Motor neuron (in vitro differentiated cells): ENCODE measurements at regions not wholly inside any gene's neighbourhood (a gene's known extent, or its start where the extent isn't known, plus 50 kb on each side); places are given as distances from the start of the nearest gene placed in this dataset.

Experiments
- ATAC-seq, 8 experiments: fragments of 200-7000 bp; cut with Tn5 transposase; replicated peaks in 6 of 8; 2 replicates each; pipeline ENCODE4 v1.8.0; 2021; ENCODE audit warnings: mild to moderate bottlenecking in 8 of 8, moderate library complexity in 8 of 8
- H3K27ac ChIP-seq, 2 donors: fragments of 250-450 bp; sonication (Bioruptor Pico); 2 replicates each; pipeline ENCODE4 v1.9.0; 2021; ENCODE audit warnings: antibody characterized with exemption in 2 of 2, mild to moderate bottlenecking in 2 of 2, moderate library complexity in 1 of 2
- H3K4me1 ChIP-seq, 2 donors: fragments of 250-450 bp; sonication (Bioruptor Pico); replicated peaks in 1 of 2; 2 replicates each; pipeline ENCODE4 v1.6.1; 2021; ENCODE audit warnings: antibody characterized with exemption in 2 of 2, mild to moderate bottlenecking in 2 of 2, moderate library complexity in 1 of 2
- H3K4me3 ChIP-seq, 5 donors: fragments of 250-450 bp; sonication (Bioruptor Pico); 2 replicates each; pipeline ENCODE4 v1.9.0; 2021; ENCODE audit warnings: antibody characterized with exemption in 5 of 5, mild to moderate bottlenecking in 5 of 5, moderate library complexity in 4 of 5
- WGBS, 10 experiments: fragments of 450-650 bp; shearing (Covaris generic); methylation state at CpG; one replicate each; pipeline ENCODE4 v1.0.0; 2022; 5-methylcytosine and 5-hydroxymethylcytosine counted together
- in situ Hi-C, 9 experiments: fragments of 400-800 bp; cut with MboI; loops; one replicate each; pipeline ENCODE4 v1.15.0; 2021; ENCODE audit warnings: low sequenced_read_pairs in 9 of 9, low pct_unique_long_range_greater_than_20kb in 2 of 9; ENCODE audit not compliant: unreplicated experiment in 9 of 9

DNA sequence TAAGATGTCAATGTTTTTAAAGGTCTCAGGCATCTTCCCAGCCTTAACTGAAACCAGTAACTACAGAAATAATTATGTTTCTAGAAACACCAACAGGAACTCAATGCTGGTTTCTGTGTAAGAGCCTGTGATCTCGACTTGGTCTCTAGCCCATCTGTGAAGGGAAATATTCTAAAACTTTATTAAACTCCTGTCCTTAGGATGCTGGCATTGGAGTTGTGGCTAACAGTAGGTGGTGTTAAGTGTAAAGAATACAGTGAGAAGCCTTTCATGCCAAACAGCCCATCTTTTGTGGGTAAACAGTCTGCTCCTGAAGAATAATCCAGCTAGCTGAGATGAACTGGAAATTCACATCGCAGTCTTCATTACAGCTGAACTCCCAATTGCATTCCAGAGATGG lies 133.2 kb downstream of the ADAMTS15 start:
- peaks cover 24 to 25% of the 10 kb centered on the region in 2 donors for H3K4me1 ChIP-seq
- no peak for ATAC-seq
- 60 to 100% (median 90%) methylated on average over 1 to 2 of the region's 2 CpGs; no CpG with 5 or more reads in 3 of the 10 experiments for WGBS, 10 experiments
- no peak overlapping the region for H3K4me3 ChIP-seq
- no peak overlapping the region for H3K27ac ChIP-seq
- in situ Hi-C loops, result no loop called here

DNA sequence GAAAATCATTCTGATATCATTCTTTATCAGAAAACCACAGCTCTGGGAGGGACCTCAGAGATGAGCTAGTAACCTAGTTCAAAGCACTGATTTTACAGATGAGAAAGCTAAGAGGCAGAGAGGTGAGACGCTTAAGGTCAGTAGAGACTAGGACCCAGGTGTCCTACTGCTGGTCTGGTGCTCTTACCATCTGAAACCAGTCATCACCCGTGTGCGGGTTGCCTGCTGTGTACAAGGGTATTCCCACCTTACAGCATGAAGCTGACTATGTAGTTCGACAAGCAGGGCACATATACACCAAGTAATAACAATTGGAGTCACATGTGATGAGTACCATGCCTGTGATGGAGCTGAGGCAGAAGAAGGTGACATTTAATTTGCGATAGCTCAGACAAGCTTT lies 133.7 kb downstream of the ADAMTS15 start:
- no peak overlapping the region for H3K4me3 ChIP-seq
- 88 to 100% (median 95%) methylated on average over 1 to 5 of the region's 5 CpGs; no CpG with 5 or more reads in 3 of the 10 experiments for WGBS, 10 experiments
- peaks cover 24 to 25% of the 10 kb centered on the region in 2 donors for H3K4me1 ChIP-seq
- in situ Hi-C loops, result no loop called here
- ATAC-seq, result no peak
- no peak overlapping the region for H3K27ac ChIP-seq

DNA sequence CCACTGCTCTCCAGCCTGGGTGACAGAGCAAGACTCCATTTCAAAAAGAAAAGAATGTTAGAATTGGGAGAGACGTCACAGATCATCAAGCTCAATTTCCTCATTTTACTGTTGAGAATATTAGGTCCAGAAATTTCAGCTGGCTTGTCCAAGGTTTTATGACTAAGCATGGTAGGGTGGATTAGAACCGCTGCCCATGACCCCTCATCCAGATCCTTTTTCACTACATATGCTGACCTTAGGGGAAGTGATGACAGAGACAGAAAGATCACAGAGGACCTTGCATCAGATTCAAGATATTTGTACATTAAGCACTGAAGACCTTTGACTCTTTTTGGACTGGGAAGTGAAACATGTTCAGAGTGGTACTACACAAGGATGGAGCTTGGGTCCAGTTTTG lies 134.5 kb downstream of the ADAMTS15 start:
- peaks cover 24 to 25% of the 10 kb centered on the region in 2 donors for H3K4me1 ChIP-seq
- 92 to 100% (median 100%) methylated on average over 1 to 2 of the region's 2 CpGs; no CpG with 5 or more reads in 4 of the 10 experiments for WGBS, 10 experiments
- no peak overlapping the region for H3K27ac ChIP-seq
- H3K4me3 ChIP-seq, result no peak overlapping the region
- in situ Hi-C loops, result no loop called here
- ATAC-seq, result no peak

DNA sequence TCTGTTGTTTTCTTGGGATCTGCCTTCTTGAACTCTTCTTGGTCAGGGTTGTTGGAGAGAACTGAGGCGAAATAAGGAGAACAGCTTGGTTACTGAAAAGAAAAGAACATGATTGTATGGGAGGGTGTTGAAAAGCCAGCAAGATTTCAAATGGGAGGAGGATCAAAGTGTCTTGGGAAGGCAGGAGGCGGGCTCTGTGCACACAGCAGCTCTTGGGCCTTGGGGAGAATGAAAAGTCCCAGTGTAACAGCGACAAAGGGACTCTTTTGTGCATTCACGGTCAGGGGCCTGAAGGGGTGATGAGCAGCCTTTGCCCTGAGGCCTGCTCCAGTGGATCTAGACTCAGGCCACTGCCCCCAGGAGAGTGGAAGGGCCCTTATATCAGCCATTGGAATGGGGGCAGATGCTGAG lies 135.4 kb downstream of the ADAMTS15 start:
- Histone ChIP-seq H3K4me3 (no peak overlapping the region), H3K4me1 (peaks cover 24 to 25% of the 10 kb centered on the region in 2 donors), H3K27ac (no peak overlapping the region)
- WGBS, 10 experiments, result 31 to 100% (median 80%) methylated on average over 1 to 4 of the region's 4 CpGs; no CpG with 5 or more reads in 1 of the 10 experiments
- ATAC-seq, result peak in 5 of 8 experiments; percentile 35 to 57 (median 38)
- in situ Hi-C loops, result no loop called here

DNA sequence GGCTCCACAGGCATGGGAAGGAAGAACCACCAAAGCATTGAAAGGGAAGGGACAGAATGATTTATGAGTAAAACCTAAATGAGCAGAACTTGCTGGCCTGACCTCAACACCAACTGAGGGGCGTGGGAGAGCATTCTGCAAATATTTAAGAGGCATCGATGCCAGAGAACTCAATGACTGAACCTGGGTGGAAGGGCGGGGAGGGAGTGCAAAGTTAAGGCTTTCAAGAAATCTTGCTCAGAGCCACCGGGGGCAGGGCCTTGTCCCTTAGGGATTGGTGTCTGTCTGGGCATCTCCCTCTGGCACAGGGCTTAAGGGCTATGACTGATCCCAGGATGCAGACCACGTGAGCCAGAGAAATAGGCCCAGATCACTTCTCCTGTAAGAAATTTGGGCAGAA lies 137.1 kb downstream of the ADAMTS15 start:
- WGBS, 10 experiments, result 8 to 73% (median 21%) methylated on average over 1 to 4 of the region's 5 CpGs; no CpG with 5 or more reads in 4 of the 10 experiments
- H3K4me1 ChIP-seq, result peaks cover 19 to 21% of the 10 kb centered on the region in 2 donors
- no peak overlapping the region for H3K27ac ChIP-seq
- ATAC-seq, result peak in 2 of 8 experiments; percentile 70 to 82
- no peak overlapping the region for H3K4me3 ChIP-seq
- in situ Hi-C loops, result no loop called here

DNA sequence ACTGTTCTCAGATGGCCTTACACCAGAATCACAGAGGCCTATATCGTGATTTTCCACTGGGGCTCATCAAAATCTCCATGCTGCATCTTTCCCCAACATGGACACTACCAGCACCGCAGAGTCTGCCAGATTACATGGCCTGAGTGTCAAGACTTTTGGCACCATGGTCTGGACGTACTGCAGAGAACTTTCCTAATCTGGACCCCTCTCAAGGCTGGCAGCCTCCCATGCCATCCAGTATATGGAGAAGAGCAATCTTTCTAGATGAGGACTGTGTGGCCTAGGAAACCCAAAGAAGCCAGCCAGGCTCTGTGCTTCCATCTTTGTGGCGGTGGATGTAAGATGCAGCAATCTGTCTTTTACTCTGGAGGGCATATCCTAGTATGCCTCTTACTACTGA lies 139.2 kb downstream of the ADAMTS15 start:
- in situ Hi-C loops, result no loop called here
- ATAC-seq, result no peak
- H3K4me3 ChIP-seq, result no peak overlapping the region
- WGBS, 10 experiments, result 50 to 100% (median 77%) methylated on average over 1 to 4 of the region's 4 CpGs; no CpG with 5 or more reads in 2 of the 10 experiments
- peaks cover 7% of the 10 kb centered on the region in 2 donors for H3K4me1 ChIP-seq
- no peak overlapping the region for H3K27ac ChIP-seq

DNA sequence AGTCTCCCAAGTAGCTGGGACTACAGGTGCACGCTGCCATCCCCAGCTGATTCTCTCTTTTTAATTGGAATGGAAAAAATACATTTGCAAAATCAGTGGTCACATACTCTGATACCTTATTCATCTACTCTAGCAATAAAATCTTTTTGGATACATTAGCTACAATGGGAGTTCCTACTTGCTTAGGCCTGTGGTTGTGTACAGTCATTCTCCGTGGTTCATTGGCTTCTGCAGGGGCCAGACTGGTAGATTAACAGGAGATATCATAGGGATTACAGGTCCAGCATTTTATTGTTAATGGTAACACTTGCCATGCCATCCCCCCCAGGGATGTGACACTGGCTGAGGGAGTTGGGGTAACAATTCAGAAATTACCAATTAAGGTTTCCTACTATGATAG lies 140.0 kb downstream of the ADAMTS15 start:
- in situ Hi-C loops, result no loop called here
- Histone ChIP-seq H3K27ac (no peak overlapping the region), H3K4me1 (peaks cover 7% of the 10 kb centered on the region in 2 donors), H3K4me3 (no peak overlapping the region)
- WGBS, 10 experiments, result 67 to 100% (median 100%) methylated on average over 1 to 2 of the region's 2 CpGs; no CpG with 5 or more reads in 3 of the 10 experiments
- no peak for ATAC-seq

DNA sequence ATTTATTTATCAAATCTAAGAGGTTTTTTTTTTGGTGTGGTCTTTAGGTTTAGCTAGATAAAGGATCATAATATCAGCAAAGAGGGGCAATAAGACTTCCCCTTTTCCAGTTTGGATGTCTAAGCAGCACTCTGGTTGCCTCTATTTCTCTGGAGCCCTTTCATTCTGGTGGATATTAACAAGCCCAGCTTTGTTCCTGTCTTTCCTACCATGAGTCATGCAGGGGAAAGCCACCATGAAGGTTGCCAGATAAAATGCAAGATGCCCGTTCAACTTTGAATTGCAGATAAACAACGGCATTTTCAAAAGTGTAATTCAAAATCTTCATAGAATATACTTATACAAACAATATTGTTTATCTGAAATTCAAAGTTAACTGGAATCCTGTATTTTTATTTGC lies 143.6 kb downstream of the ADAMTS15 start:
- WGBS, 10 experiments, result 0 to 100% (median 49%) methylated on average over 1 to 2 of the region's 2 CpGs; no CpG with 5 or more reads in 3 of the 10 experiments

DNA sequence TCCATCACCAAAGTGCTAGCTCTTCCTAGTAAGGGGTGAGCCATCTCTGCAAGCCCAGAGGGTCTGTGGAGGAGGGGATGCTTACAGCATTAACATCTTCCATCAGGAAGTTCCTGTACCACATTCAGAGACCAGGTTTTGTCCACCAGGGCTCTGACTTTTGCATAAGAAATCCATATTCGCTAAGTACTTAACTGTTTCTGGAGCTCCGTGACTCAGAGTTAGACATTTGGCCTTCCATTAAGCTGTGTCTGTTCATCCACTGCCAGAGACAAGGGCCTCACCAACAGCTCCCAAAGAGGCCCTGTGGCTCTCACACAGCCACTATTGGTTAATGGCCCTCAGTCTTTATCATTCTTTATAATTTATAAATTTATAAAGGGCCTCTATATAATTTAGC lies 144.6 kb downstream of the ADAMTS15 start:
- 8 to 100% (median 92%) methylated on average over 1 to 2 of the region's 2 CpGs; no CpG with 5 or more reads in 4 of the 10 experiments for WGBS, 10 experiments
- peak in 3 of 8 experiments; percentile 77 to 78 (median 77) for ATAC-seq
- no peak overlapping the region for H3K4me3 ChIP-seq
- in situ Hi-C loops, result no loop called here
- H3K4me1 ChIP-seq, result no peaks in the 10 kb centered on the region
- H3K27ac ChIP-seq, result no peak overlapping the region

More for the DNA sequence above, 143.6 kb downstream of the ADAMTS15 start:
- no peaks in the 10 kb centered on the region for H3K4me1 ChIP-seq
- in situ Hi-C loops, result no loop called here
- no peak overlapping the region for H3K4me3 ChIP-seq
- ATAC-seq, result peak in 1 of 8 experiments; percentile 16
- H3K27ac ChIP-seq, result no peak overlapping the region

DNA sequence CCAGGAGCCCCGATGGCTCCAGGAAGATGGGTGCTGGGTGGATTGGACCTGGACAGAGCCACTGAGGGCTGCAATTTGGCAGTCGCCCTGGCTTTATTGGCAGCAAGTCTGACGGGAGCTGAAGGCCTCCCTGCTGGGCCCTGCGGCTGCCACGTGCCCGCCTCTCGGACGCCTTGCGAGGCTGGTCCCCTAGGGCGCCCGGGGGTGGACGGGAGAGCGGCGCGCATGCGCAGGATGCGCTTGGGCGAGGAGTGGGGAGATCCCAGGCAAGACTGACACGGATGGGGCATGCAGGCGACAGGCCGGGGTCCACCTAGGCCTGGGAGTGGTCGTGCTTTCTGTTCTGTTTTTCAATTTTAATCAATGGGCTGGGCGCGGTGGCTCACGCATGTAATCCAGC lies 150.0 kb downstream of the ADAMTS15 start:
- WGBS, 10 experiments, result 74 to 100% (median 93%) methylated on average over 1 to 16 of the region's 25 CpGs; no CpG with 5 or more reads in 5 of the 10 experiments
- Histone ChIP-seq H3K27ac (no peak overlapping the region), H3K4me1 (peaks cover 9 to 14% of the 10 kb centered on the region in 2 donors), H3K4me3 (no peak overlapping the region)
- in situ Hi-C loops, result no loop called here
- no peak for ATAC-seq

DNA sequence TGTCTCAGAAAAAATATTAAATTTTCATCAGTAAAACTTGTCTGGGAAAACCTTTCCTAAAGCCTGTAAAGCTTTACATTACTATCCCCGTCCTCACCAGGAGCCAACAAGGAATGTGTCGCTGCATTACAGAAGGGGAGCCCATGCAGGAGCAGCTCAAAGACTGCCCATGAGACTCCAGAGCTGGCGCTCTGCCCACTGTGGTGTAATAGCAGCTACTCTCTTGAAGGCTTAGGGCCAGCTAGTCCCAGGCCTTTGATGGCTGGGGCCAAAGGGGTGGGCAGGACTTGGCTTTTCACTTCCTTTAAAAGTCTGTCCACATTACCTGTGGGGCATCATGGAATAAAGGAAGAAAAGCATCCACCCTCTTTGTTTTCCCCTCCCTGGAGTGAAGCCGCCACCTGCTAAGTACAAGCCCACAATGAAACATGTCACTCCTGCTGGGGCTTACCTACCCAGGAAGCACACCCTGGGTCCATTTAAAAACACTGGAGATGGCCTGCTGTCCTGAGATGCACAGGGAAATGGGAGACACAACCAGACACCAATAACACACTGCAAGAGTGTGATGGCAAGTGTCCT lies 150.7 kb downstream of the ADAMTS15 start:
- in situ Hi-C loops, result no loop called here
- 73 to 90% (median 83%) methylated on average over 2 to 4 of the region's 4 CpGs; no CpG with 5 or more reads in 5 of the 10 experiments for WGBS, 10 experiments
- H3K4me1 ChIP-seq, result peaks cover 9 to 14% of the 10 kb centered on the region in 2 donors
- H3K4me3 ChIP-seq, result no peak overlapping the region
- peak in 2 of 8 experiments; percentile 22 to 47 for ATAC-seq
- H3K27ac ChIP-seq, result no peak overlapping the region

DNA sequence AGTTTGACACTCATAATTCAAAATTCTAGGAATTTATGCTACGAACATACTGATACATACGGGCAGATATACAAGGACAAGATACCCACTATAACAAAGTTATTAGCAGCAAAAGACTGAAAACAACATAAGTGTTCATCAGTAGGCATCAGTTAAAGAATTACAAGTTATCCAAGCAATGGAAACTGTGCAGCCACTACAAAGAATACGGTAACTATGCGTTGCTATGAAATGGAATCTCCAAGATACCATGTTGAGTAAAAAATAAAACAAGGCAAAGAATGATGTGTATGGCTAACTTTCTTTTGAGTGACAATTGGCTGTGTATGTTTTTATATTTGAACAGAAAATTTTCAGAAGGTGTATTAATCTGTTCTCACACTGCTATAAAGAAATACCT lies 151.7 kb downstream of the ADAMTS15 start:
- in situ Hi-C loops, result no loop called here
- Histone ChIP-seq H3K4me1 (peaks cover 9 to 14% of the 10 kb centered on the region in 2 donors), H3K27ac (no peak overlapping the region), H3K4me3 (no peak overlapping the region)
- WGBS, 10 experiments, result 53 to 91% (median 73%) methylated on average over 3 to 4 of the region's 4 CpGs; no CpG with 5 or more reads in 2 of the 10 experiments
- no peak for ATAC-seq

DNA sequence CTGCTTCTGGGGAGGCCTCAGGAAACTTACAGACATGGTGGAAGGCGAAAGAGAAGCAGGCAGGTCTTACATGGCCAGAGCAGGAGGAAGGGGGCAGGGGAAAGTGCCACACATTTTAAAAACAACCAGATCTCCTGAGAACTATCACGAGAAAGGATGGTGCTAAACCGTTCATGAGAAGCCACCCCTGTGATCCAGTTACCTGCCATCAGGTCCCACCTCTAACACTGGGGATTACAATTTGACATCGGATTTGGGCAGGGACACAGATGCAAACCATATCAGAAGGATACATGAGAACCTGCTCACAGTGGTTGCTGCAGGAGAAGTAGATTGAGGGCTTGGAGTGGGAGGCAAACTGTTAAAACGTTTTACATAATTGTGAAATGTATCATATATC lies 152.2 kb downstream of the ADAMTS15 start:
- ATAC-seq, result no peak
- in situ Hi-C loops, result no loop called here
- WGBS, 10 experiments, result 0 to 65% (median 50%) methylated on average over 1 to 4 of the region's 5 CpGs; no CpG with 5 or more reads in 1 of the 10 experiments
- Histone ChIP-seq H3K27ac (peak overlapping the region in 1 of 2 donors; percentile 33), H3K4me3 (no peak overlapping the region), H3K4me1 (peaks cover 9 to 14% of the 10 kb centered on the region in 2 donors)

DNA sequence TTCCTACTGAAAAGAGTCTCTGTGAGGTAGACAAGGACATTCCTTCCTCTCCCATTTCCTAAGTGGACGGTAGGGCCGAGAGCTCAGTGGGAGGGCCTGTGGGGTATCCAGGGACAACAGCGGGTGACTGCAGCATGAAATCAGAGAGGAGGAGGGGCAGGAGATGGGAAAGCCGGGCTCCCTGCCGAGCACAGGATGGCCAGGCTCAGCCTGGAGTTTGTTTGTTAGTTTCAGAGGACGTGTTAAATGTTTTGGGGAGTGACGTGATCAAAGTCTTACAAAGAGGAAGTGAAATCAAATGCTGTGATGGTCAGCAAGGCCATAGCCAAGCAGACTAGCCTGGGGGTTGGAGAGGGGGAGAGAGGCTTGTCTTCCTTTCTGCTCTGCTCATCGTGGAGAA lies 152.7 kb downstream of the ADAMTS15 start:
- peak; percentile 38 to 99 (median 98) for ATAC-seq
- WGBS, 10 experiments, result 10 to 50% (median 23%) methylated on average over 3 to 7 of the region's 8 CpGs; no CpG with 5 or more reads in 1 of the 10 experiments
- in situ Hi-C loops, result no loop called here
- Histone ChIP-seq H3K4me3 (no peak overlapping the region), H3K27ac (no peak overlapping the region), H3K4me1 (peaks cover 9 to 14% of the 10 kb centered on the region in 2 donors)
